Nephron progenitor cell (in vitro differentiated cells): ENCODE measurements at regions not wholly inside any gene's neighbourhood (a gene's known extent, or its start where the extent isn't known, plus 50 kb on each side); places are given as distances from the start of the nearest gene placed in this dataset.

Experiments
- DNase-seq: peaks from one replicate; pipeline ENCODE4 v3.0.0; 2021
- H3K27ac Mint-ChIP-seq: 2 replicates; pipeline ENCODE4 v1.8.0; 2021; ENCODE audit warnings: mild to moderate bottlenecking, moderate library complexity, mixed read lengths
- H3K27me3 Mint-ChIP-seq: 2 replicates; pipeline ENCODE4 v1.8.0; 2021; ENCODE audit warnings: mild to moderate bottlenecking, low read depth, mixed read lengths; ENCODE audit not compliant: poor library complexity
- H3K36me3 Mint-ChIP-seq: 2 replicates; pipeline ENCODE4 v1.8.0; 2021; ENCODE audit warnings: low read depth, mixed read lengths
- H3K4me1 Mint-ChIP-seq: 2 replicates; pipeline ENCODE4 v1.8.0; 2021; ENCODE audit warnings: mixed read lengths
- H3K4me3 Mint-ChIP-seq: 2 replicates; pipeline ENCODE4 v1.8.0; 2021; ENCODE audit warnings: mild to moderate bottlenecking, moderate library complexity, mixed read lengths
- H3K9me3 Mint-ChIP-seq: 2 replicates; pipeline ENCODE4 v1.8.0; 2021; ENCODE audit warnings: mild to moderate bottlenecking, moderate library complexity, mixed read lengths
- CTCF ChIP-seq: fragments of 200-600 bp; sonication (generic); IDR thresholded peaks from 2 replicates; pipeline ENCODE4 v1.5.0; 2021; ENCODE audit warnings: antibody characterized with exemption

GRCh38 chr2:144942516-144943256, 422.8 kb upstream of the ZEB2 start:
- peaks cover 4% of the 10 kb centered on the region for H3K9me3 Mint-ChIP-seq
- H3K4me3 Mint-ChIP-seq = no peak overlapping the region
- no peak for TF ChIP-seq CTCF
- no peak overlapping the region for H3K27ac Mint-ChIP-seq
- no peaks in the 10 kb centered on the region for H3K36me3 Mint-ChIP-seq
- peaks cover 30% of the 10 kb centered on the region for H3K4me1 Mint-ChIP-seq
- peaks cover 9% of the 10 kb centered on the region for H3K27me3 Mint-ChIP-seq
- DNase-seq = no peak

- no peaks in the 10 kb centered on the region for H3K36me3 Mint-ChIP-seq
- no peak for TF ChIP-seq CTCF
- H3K4me3 Mint-ChIP-seq = no peak overlapping the region
- H3K4me1 Mint-ChIP-seq = peaks cover 33% of the 10 kb centered on the region
- H3K27ac Mint-ChIP-seq = no peak overlapping the region
- DNase-seq = no peak
- peaks cover 9% of the 10 kb centered on the region for H3K27me3 Mint-ChIP-seq
- peaks cover 4% of the 10 kb centered on the region for H3K9me3 Mint-ChIP-seq
These were observed 422.0 kb upstream of the ZEB2 start for GRCh38 chr2:144941743-144942488.

- Mint-ChIP-seq H3K4me1 (peaks cover 41% of the 10 kb centered on the region), H3K4me3 (no peak overlapping the region), H3K27ac (no peak overlapping the region), H3K36me3 (no peaks in the 10 kb centered on the region), H3K27me3 (peaks cover 5% of the 10 kb centered on the region), H3K9me3 (peaks cover 4% of the 10 kb centered on the region)
- TF ChIP-seq CTCF = no peak
- no peak for DNase-seq
These were observed 419.7 kb upstream of the ZEB2 start for GRCh38 chr2:144939590-144939989.

- H3K4me1 Mint-ChIP-seq = peaks cover 37% of the 10 kb centered on the region
- peaks cover 5% of the 10 kb centered on the region for H3K27me3 Mint-ChIP-seq
- H3K27ac Mint-ChIP-seq = peak overlapping the region; percentile 66
- peaks cover 4% of the 10 kb centered on the region for H3K9me3 Mint-ChIP-seq
- no peak for TF ChIP-seq CTCF
- DNase-seq = no peak
- H3K36me3 Mint-ChIP-seq = no peaks in the 10 kb centered on the region
- no peak overlapping the region for H3K4me3 Mint-ChIP-seq
These were observed 418.2 kb upstream of the ZEB2 start for GRCh38 chr2:144937910-144938709.

GRCh38 chr2:144937066-144937465, 417.1 kb upstream of the ZEB2 start:
- Mint-ChIP-seq H3K27ac (no peak overlapping the region), H3K4me1 (peaks cover 29% of the 10 kb centered on the region), H3K4me3 (no peak overlapping the region), H3K9me3 (peaks cover 4% of the 10 kb centered on the region), H3K36me3 (no peaks in the 10 kb centered on the region), H3K27me3 (peaks cover 5% of the 10 kb centered on the region)
- no peak for TF ChIP-seq CTCF
- DNase-seq = no peak
